ENCODE measurements at regions not wholly inside any gene's neighbourhood (a gene's known extent, or its start where the extent isn't known, plus 50 kb on each side); places are given as distances from the start of the nearest gene placed in this dataset.

- Histone ChIP-seq H3K4me1 (ENCODE audit: control insufficient read depth, insufficient read depth, low read length) (no peaks in the 10 kb centered on the region), H3K36me3 (ENCODE audit: control insufficient read depth, insufficient read depth, low read length) (no peaks in the 10 kb centered on the region), H3K4me3 (ENCODE audit: low read length) (no peak overlapping the region), H3K27me3 (ENCODE audit: control insufficient read depth, insufficient read depth, low read length) (no peaks in the 10 kb centered on the region), H3K27ac (ENCODE audit: low read length) (no peak overlapping the region), H3K9me3 (ENCODE audit: control insufficient read depth, low read depth, low read length) (no peaks in the 10 kb centered on the region)
- 80% methylated on average over 1 of the region's 2 CpGs for WGBS (ENCODE audit: insufficient coverage, low lambda C conversion rate)
- no peak for DNase-seq
Measured at GRCh38 chr7:10860516-10860915, 113.2 kb upstream of the PHF14 start.

- H3K36me3 ChIP-seq (ENCODE audit: control insufficient read depth, insufficient read depth, low read length), result no peaks in the 10 kb centered on the region
- no peaks in the 10 kb centered on the region for H3K4me1 ChIP-seq (ENCODE audit: control insufficient read depth, insufficient read depth, low read length)
- 83% methylated on average over 1 of the region's 7 CpGs for WGBS (ENCODE audit: insufficient coverage, low lambda C conversion rate)
- no peaks in the 10 kb centered on the region for H3K9me3 ChIP-seq (ENCODE audit: control insufficient read depth, low read depth, low read length)
- no peak overlapping the region for H3K27ac ChIP-seq (ENCODE audit: low read length)
- no peak for DNase-seq
- no peak overlapping the region for H3K4me3 ChIP-seq (ENCODE audit: low read length)
- no peaks in the 10 kb centered on the region for H3K27me3 ChIP-seq (ENCODE audit: control insufficient read depth, insufficient read depth, low read length)
Measured at GRCh38 chr7:10863476-10863875, 110.2 kb upstream of the PHF14 start.

GRCh38 chr7:10874666-10875065, 99.0 kb upstream of the PHF14 start:
- Histone ChIP-seq H3K9me3 (ENCODE audit: control insufficient read depth, low read depth, low read length) (no peaks in the 10 kb centered on the region), H3K27me3 (ENCODE audit: control insufficient read depth, insufficient read depth, low read length) (no peaks in the 10 kb centered on the region), H3K4me3 (ENCODE audit: low read length) (no peak overlapping the region), H3K4me1 (ENCODE audit: control insufficient read depth, insufficient read depth, low read length) (no peaks in the 10 kb centered on the region), H3K36me3 (ENCODE audit: control insufficient read depth, insufficient read depth, low read length) (no peaks in the 10 kb centered on the region), H3K27ac (ENCODE audit: low read length) (no peak overlapping the region)
- no peak for DNase-seq
- WGBS (ENCODE audit: insufficient coverage, low lambda C conversion rate), result 60% methylated on average over 1 of the region's 1 CpG

GRCh38 chr7:10875080-10875479, 98.6 kb upstream of the PHF14 start:
- DNase-seq, result no peak
- no CpG with 5 or more reads among the region's 2 CpGs for WGBS (ENCODE audit: insufficient coverage, low lambda C conversion rate)
- Histone ChIP-seq H3K27me3 (ENCODE audit: control insufficient read depth, insufficient read depth, low read length) (no peaks in the 10 kb centered on the region), H3K9me3 (ENCODE audit: control insufficient read depth, low read depth, low read length) (no peaks in the 10 kb centered on the region), H3K4me3 (ENCODE audit: low read length) (no peak overlapping the region), H3K27ac (ENCODE audit: low read length) (no peak overlapping the region), H3K36me3 (ENCODE audit: control insufficient read depth, insufficient read depth, low read length) (no peaks in the 10 kb centered on the region), H3K4me1 (ENCODE audit: control insufficient read depth, insufficient read depth, low read length) (no peaks in the 10 kb centered on the region)

- 92% methylated on average over 5 of the region's 7 CpGs for WGBS (ENCODE audit: insufficient coverage, low lambda C conversion rate)
- Histone ChIP-seq H3K36me3 (ENCODE audit: control insufficient read depth, insufficient read depth, low read length) (no peaks in the 10 kb centered on the region), H3K27ac (ENCODE audit: low read length) (no peak overlapping the region), H3K4me1 (ENCODE audit: control insufficient read depth, insufficient read depth, low read length) (no peaks in the 10 kb centered on the region), H3K4me3 (ENCODE audit: low read length) (no peak overlapping the region), H3K9me3 (ENCODE audit: control insufficient read depth, low read depth, low read length) (no peaks in the 10 kb centered on the region), H3K27me3 (ENCODE audit: control insufficient read depth, insufficient read depth, low read length) (no peaks in the 10 kb centered on the region)
- DNase-seq, result no peak
Measured at GRCh38 chr7:10888861-10889260, 84.8 kb upstream of the PHF14 start.

- Histone ChIP-seq H3K4me3 (ENCODE audit: low read length) (no peak overlapping the region), H3K27ac (ENCODE audit: low read length) (no peak overlapping the region), H3K4me1 (ENCODE audit: control insufficient read depth, insufficient read depth, low read length) (no peaks in the 10 kb centered on the region), H3K27me3 (ENCODE audit: control insufficient read depth, insufficient read depth, low read length) (no peaks in the 10 kb centered on the region), H3K9me3 (ENCODE audit: control insufficient read depth, low read depth, low read length) (no peaks in the 10 kb centered on the region), H3K36me3 (ENCODE audit: control insufficient read depth, insufficient read depth, low read length) (no peaks in the 10 kb centered on the region)
- WGBS (ENCODE audit: insufficient coverage, low lambda C conversion rate), result 75% methylated on average over 2 of the region's 10 CpGs
- DNase-seq, result peak in 1 of 2 donors; percentile 16
Measured at GRCh38 chr7:10889266-10889898, 84.3 kb upstream of the PHF14 start.

GRCh38 chr7:10908600-10908999, 65.1 kb upstream of the PHF14 start:
- H3K4me1 ChIP-seq (ENCODE audit: control insufficient read depth, insufficient read depth, low read length), result no peaks in the 10 kb centered on the region
- DNase-seq, result no peak
- H3K27me3 ChIP-seq (ENCODE audit: control insufficient read depth, insufficient read depth, low read length), result no peaks in the 10 kb centered on the region
- peaks cover 3% of the 10 kb centered on the region for H3K9me3 ChIP-seq (ENCODE audit: control insufficient read depth, low read depth, low read length)
- no peak overlapping the region for H3K4me3 ChIP-seq (ENCODE audit: low read length)
- no peaks in the 10 kb centered on the region for H3K36me3 ChIP-seq (ENCODE audit: control insufficient read depth, insufficient read depth, low read length)
- no peak overlapping the region for H3K27ac ChIP-seq (ENCODE audit: low read length)
- 86% methylated on average over 1 of the region's 9 CpGs for WGBS (ENCODE audit: insufficient coverage, low lambda C conversion rate)

- H3K9me3 ChIP-seq (ENCODE audit: control insufficient read depth, low read depth, low read length), result peaks cover 3% of the 10 kb centered on the region
- H3K4me1 ChIP-seq (ENCODE audit: control insufficient read depth, insufficient read depth, low read length), result no peaks in the 10 kb centered on the region
- no peak overlapping the region for H3K4me3 ChIP-seq (ENCODE audit: low read length)
- no peaks in the 10 kb centered on the region for H3K36me3 ChIP-seq (ENCODE audit: control insufficient read depth, insufficient read depth, low read length)
- WGBS (ENCODE audit: insufficient coverage, low lambda C conversion rate), result 75% methylated on average over 2 of the region's 2 CpGs
- H3K27ac ChIP-seq (ENCODE audit: low read length), result no peak overlapping the region
- DNase-seq, result no peak
- no peaks in the 10 kb centered on the region for H3K27me3 ChIP-seq (ENCODE audit: control insufficient read depth, insufficient read depth, low read length)
Measured at GRCh38 chr7:10910447-10910846, 63.2 kb upstream of the PHF14 start.

- H3K27ac ChIP-seq (ENCODE audit: low read length), result no peak overlapping the region
- no peak for DNase-seq
- WGBS (ENCODE audit: insufficient coverage, low lambda C conversion rate), result 100% methylated on average over 1 of the region's 1 CpG
- H3K4me1 ChIP-seq (ENCODE audit: control insufficient read depth, insufficient read depth, low read length), result no peaks in the 10 kb centered on the region
- no peaks in the 10 kb centered on the region for H3K27me3 ChIP-seq (ENCODE audit: control insufficient read depth, insufficient read depth, low read length)
- peaks cover 3% of the 10 kb centered on the region for H3K9me3 ChIP-seq (ENCODE audit: control insufficient read depth, low read depth, low read length)
- no peak overlapping the region for H3K4me3 ChIP-seq (ENCODE audit: low read length)
- H3K36me3 ChIP-seq (ENCODE audit: control insufficient read depth, insufficient read depth, low read length), result no peaks in the 10 kb centered on the region
Measured at GRCh38 chr7:10912077-10912476, 61.6 kb upstream of the PHF14 start.

GRCh38 chr7:10913457-10913856, 60.2 kb upstream of the PHF14 start:
- no CpG with 5 or more reads among the region's 2 CpGs for WGBS (ENCODE audit: insufficient coverage, low lambda C conversion rate)
- Histone ChIP-seq H3K36me3 (ENCODE audit: control insufficient read depth, insufficient read depth, low read length) (no peaks in the 10 kb centered on the region), H3K9me3 (ENCODE audit: control insufficient read depth, low read depth, low read length) (peaks cover 3% of the 10 kb centered on the region), H3K4me3 (ENCODE audit: low read length) (no peak overlapping the region), H3K27ac (ENCODE audit: low read length) (no peak overlapping the region), H3K4me1 (ENCODE audit: control insufficient read depth, insufficient read depth, low read length) (no peaks in the 10 kb centered on the region), H3K27me3 (ENCODE audit: control insufficient read depth, insufficient read depth, low read length) (no peaks in the 10 kb centered on the region)
- DNase-seq, result no peak

- no peak overlapping the region for H3K4me3 ChIP-seq (ENCODE audit: low read length)
Measured at GRCh38 chr7:10918093-10918590, 55.5 kb upstream of the PHF14 start.

More at GRCh38 chr7:10918093-10918590, 55.5 kb upstream of the PHF14 start:
- no CpG with 5 or more reads among the region's 4 CpGs for WGBS (ENCODE audit: insufficient coverage, low lambda C conversion rate)
- H3K4me1 ChIP-seq (ENCODE audit: control insufficient read depth, insufficient read depth, low read length), result no peaks in the 10 kb centered on the region
- no peak overlapping the region for H3K27ac ChIP-seq (ENCODE audit: low read length)
- no peak for DNase-seq
- H3K36me3 ChIP-seq (ENCODE audit: control insufficient read depth, insufficient read depth, low read length), result no peaks in the 10 kb centered on the region
- no peaks in the 10 kb centered on the region for H3K9me3 ChIP-seq (ENCODE audit: control insufficient read depth, low read depth, low read length)
- H3K27me3 ChIP-seq (ENCODE audit: control insufficient read depth, insufficient read depth, low read length), result no peaks in the 10 kb centered on the region

All from large intestine (tissue), 3 donors.